SK-N-MC (cell line): ENCODE measurements at regions not wholly inside any gene's neighbourhood (a gene's known extent, or its start where the extent isn't known, plus 50 kb on each side); places are given as distances from the start of the nearest gene placed in this dataset.

Experiments
- EZH2 ChIP-seq: fragments of 200-600 bp; sonication (generic); IDR thresholded peaks from one replicate; pipeline ENCODE4 v1.6.1; 2017; ENCODE audit warnings: antibody characterized with exemption
- POLR2AphosphoS5 ChIP-seq: IDR thresholded peaks from 2 replicates; pipeline ENCODE4 v1.6.1; 2012; ENCODE audit warnings: mild to moderate bottlenecking, low read depth, low read length, borderline replicate concordance

- TF ChIP-seq POLR2AphosphoS5 (no peak), EZH2 (no peak)
Measured at GRCh38 chr9:107731115-107731762, 241.7 kb upstream of the KLF4 start.
